Smooth muscle cell (in vitro differentiated cells): ENCODE measurements at regions not wholly inside any gene's neighbourhood (a gene's known extent, or its start where the extent isn't known, plus 50 kb on each side); places are given as distances from the start of the nearest gene placed in this dataset.

Experiments
- DNase-seq: peaks from one replicate; lab custom pipeline; 2025; ENCODE audit not compliant: unreplicated experiment; lab: John Stamatoyannopoulos, UW
- H2AFZ ChIP-seq: fragments of 200-600 bp; sonication (generic); 2 replicates; pipeline ENCODE4 v1.6.0; 2016; ENCODE audit warnings: antibody characterized with exemption, low read depth, mild to moderate bottlenecking
- H3F3A ChIP-seq: fragments of 200-600 bp; sonication (generic); 2 replicates; pipeline ENCODE4 v1.6.0; 2017; ENCODE audit warnings: antibody characterized with exemption, low read depth
- H3K27ac ChIP-seq: fragments of 200-600 bp; sonication (generic); 2 replicates; pipeline ENCODE4 v1.5.1; 2016; ENCODE audit warnings: low read depth, mild to moderate bottlenecking
- H3K27me3 ChIP-seq: fragments of 200-600 bp; sonication (generic); 2 replicates; pipeline ENCODE4 v1.6.1; 2016; ENCODE audit warnings: low read depth, mild to moderate bottlenecking
- H3K36me3 ChIP-seq: fragments of 200-600 bp; sonication (generic); 2 replicates; pipeline ENCODE4 v1.5.1; 2016; ENCODE audit warnings: low read depth
- H3K4me1 ChIP-seq: fragments of 200-600 bp; sonication (generic); 2 replicates; pipeline ENCODE4 v1.5.1; 2016; ENCODE audit warnings: low read depth
- H3K4me2 ChIP-seq: fragments of 200-600 bp; sonication (generic); 2 replicates; pipeline ENCODE4 v1.6.0; 2016; ENCODE audit warnings: mild to moderate bottlenecking
- H3K4me3 ChIP-seq: fragments of 200-600 bp; sonication (generic); 2 replicates; pipeline ENCODE4 v1.5.1; 2016; ENCODE audit warnings: mild to moderate bottlenecking
- H3K79me2 ChIP-seq: fragments of 200-600 bp; sonication (generic); 2 replicates; pipeline ENCODE4 v1.6.0; 2016; ENCODE audit warnings: low read depth, mild to moderate bottlenecking
- H3K9ac ChIP-seq: fragments of 200-600 bp; sonication (generic); 2 replicates; pipeline ENCODE4 v1.6.0; 2016; ENCODE audit warnings: low read depth
- H3K9me3 ChIP-seq: fragments of 200-600 bp; sonication (generic); replicated peaks from 2 replicates; pipeline ENCODE4 v1.5.1; 2016; ENCODE audit warnings: low read depth
- H4K20me1 ChIP-seq: fragments of 200-600 bp; sonication (generic); 2 replicates; pipeline ENCODE4 v1.6.0; 2016; ENCODE audit warnings: low read depth
- CTCF ChIP-seq: fragments of 200-600 bp; sonication (generic); IDR thresholded peaks from 2 replicates; pipeline ENCODE4 v1.5.1; 2017; ENCODE audit warnings: borderline replicate concordance, mild to moderate bottlenecking, antibody characterized with exemption; ENCODE audit not compliant: insufficient read depth, poor library complexity, severe bottlenecking
- WGBS: methylation state at CpG from one replicate; pipeline ENCODE4 v1.1.7; 2016; ENCODE audit warnings: low lambda C conversion rate; 5-methylcytosine and 5-hydroxymethylcytosine counted together

GRCh38 chr11:104246590-104246989, 82.6 kb upstream of the PDGFD start:
- Histone ChIP-seq H3K4me1 (no peaks in the 10 kb centered on the region), H3K4me3 (no peak overlapping the region), H3K9ac (no peak overlapping the region), H3F3A (no peaks in the 10 kb centered on the region), H3K27me3 (no peaks in the 10 kb centered on the region), H2AFZ (no peak overlapping the region), H3K27ac (no peak overlapping the region), H3K9me3 (no peaks in the 10 kb centered on the region), H3K4me2 (no peak overlapping the region), H3K36me3 (no peaks in the 10 kb centered on the region), H3K79me2 (no peaks in the 10 kb centered on the region), H4K20me1 (no peaks in the 10 kb centered on the region)
- WGBS = 29% methylated on average over 3 of the region's 3 CpGs
- TF ChIP-seq CTCF = no peak
- no peak for DNase-seq

- Histone ChIP-seq H3K4me1 (no peaks in the 10 kb centered on the region), H3K9ac (no peak overlapping the region), H3K79me2 (no peaks in the 10 kb centered on the region), H2AFZ (no peak overlapping the region), H3K36me3 (no peaks in the 10 kb centered on the region), H3K9me3 (no peaks in the 10 kb centered on the region), H4K20me1 (no peaks in the 10 kb centered on the region), H3K27ac (no peak overlapping the region), H3K4me3 (no peak overlapping the region), H3K27me3 (no peaks in the 10 kb centered on the region), H3K4me2 (no peak overlapping the region), H3F3A (no peaks in the 10 kb centered on the region)
- no peak for DNase-seq
- WGBS = 89% methylated on average over 3 of the region's 3 CpGs
- TF ChIP-seq CTCF = no peak
Measured at GRCh38 chr11:104238916-104239315, 75.0 kb upstream of the PDGFD start.

GRCh38 chr11:104225047-104225446, 61.1 kb upstream of the PDGFD start:
- H3K36me3 ChIP-seq = no peaks in the 10 kb centered on the region
- 87% methylated on average over 2 of the region's 2 CpGs for WGBS
- DNase-seq = no peak
- H3K27ac ChIP-seq = no peak overlapping the region
- H3K4me2 ChIP-seq = no peak overlapping the region
- H3K27me3 ChIP-seq = no peaks in the 10 kb centered on the region
- no peak overlapping the region for H3K4me3 ChIP-seq
- no peaks in the 10 kb centered on the region for H3K9me3 ChIP-seq
- no peaks in the 10 kb centered on the region for H3K4me1 ChIP-seq
- no peak overlapping the region for H2AFZ ChIP-seq
- no peak overlapping the region for H3K9ac ChIP-seq
- H4K20me1 ChIP-seq = no peaks in the 10 kb centered on the region
- no peaks in the 10 kb centered on the region for H3F3A ChIP-seq
- H3K79me2 ChIP-seq = no peaks in the 10 kb centered on the region
- no peak for TF ChIP-seq CTCF

- Histone ChIP-seq H3F3A (no peaks in the 10 kb centered on the region), H3K4me1 (no peaks in the 10 kb centered on the region), H3K4me3 (no peak overlapping the region), H3K36me3 (no peaks in the 10 kb centered on the region), H3K9ac (no peak overlapping the region), H4K20me1 (no peaks in the 10 kb centered on the region), H3K9me3 (no peaks in the 10 kb centered on the region), H2AFZ (no peak overlapping the region), H3K27ac (no peak overlapping the region), H3K4me2 (no peak overlapping the region), H3K79me2 (no peaks in the 10 kb centered on the region), H3K27me3 (no peaks in the 10 kb centered on the region)
- no peak for DNase-seq
- TF ChIP-seq CTCF = no peak
- 87% methylated on average over 4 of the region's 4 CpGs for WGBS
Measured at GRCh38 chr11:104222464-104222863, 58.5 kb upstream of the PDGFD start.
